CD4-positive, alpha-beta T cell (primary cell): ENCODE measurements at regions not wholly inside any gene's neighbourhood (a gene's known extent, or its start where the extent isn't known, plus 50 kb on each side); places are given as distances from the start of the nearest gene placed in this dataset.

Experiments
- ATAC-seq: fragments of 200-7000 bp; cut with Tn5 transposase; one replicate; pipeline ENCODE4 v1.10.0; 2022; ENCODE audit warnings: mild to moderate bottlenecking; ENCODE audit not compliant: poor library complexity
- CTCF ChIA-PET: fragments of 350-600 bp; sonication (Branson Sonifier 250); formaldehyde crosslinking; loops from one replicate; lab custom pipeline; 2021; ENCODE audit warnings: antibody characterized with exemption, inconsistent platforms; lab: Charles Lee
- POLR2A ChIA-PET: fragments of 350-600 bp; sonication (Branson Sonifier 250); formaldehyde crosslinking; loops from one replicate; lab custom pipeline; 2021; ENCODE audit warnings: antibody characterized with exemption, inconsistent platforms; lab: Charles Lee
- DNase-seq, 14 experiments: peaks; one replicate each; pipeline ENCODE4 v3.0.0-alpha.2; 2013 to 2020; ENCODE audit warnings: mixed read lengths in 2 of 14
- H3K27ac ChIP-seq, 2 donors: one replicate each; pipeline versions ENCODE4 v1.5.1 to v1.7.0; 2013; ENCODE audit warnings: low read length in 2 of 2, low read depth in 1 of 2, mild to moderate bottlenecking in 1 of 2
- H3K27me3 ChIP-seq, 2 experiments: 1 replicate in 1 of 2; 2 replicates in 1 of 2; pipeline versions ENCODE4 v1.6.1 to v1.7.0; 2013; ENCODE audit warnings: low read length in 2 of 2, control low read depth in 1 of 2, mild to moderate bottlenecking in 1 of 2, moderate library complexity in 1 of 2; ENCODE audit not compliant: insufficient read depth in 2 of 2, control insufficient read depth in 1 of 2
- H3K36me3 ChIP-seq: one replicate; pipeline ENCODE4 v1.6.1; 2013; ENCODE audit warnings: low read length, control low read depth; ENCODE audit not compliant: insufficient read depth
- H3K4me1 ChIP-seq: one replicate; pipeline ENCODE4 v1.6.1; 2013; ENCODE audit warnings: low read length, control low read depth; ENCODE audit not compliant: insufficient read depth
- H3K4me3 ChIP-seq: one replicate; pipeline ENCODE4 v1.5.1; 2013; ENCODE audit warnings: mild to moderate bottlenecking, low read length, moderate library complexity
- H3K9me3 ChIP-seq, 2 experiments: 1 replicate in 1 of 2; 2 replicates in 1 of 2; pipeline versions ENCODE4 v1.6.1 to v1.7.0; 2013; ENCODE audit warnings: low read length in 2 of 2, mild to moderate bottlenecking in 2 of 2, control low read depth in 1 of 2, moderate library complexity in 1 of 2; ENCODE audit not compliant: control insufficient read depth in 1 of 2, insufficient read depth in 1 of 2
- H3K27ac Mint-ChIP-seq: one replicate; pipeline ENCODE4 v1.8.0; 2020; ENCODE audit warnings: mixed read lengths
- H3K27me3 Mint-ChIP-seq: one replicate; pipeline ENCODE4 v1.8.0; 2021; ENCODE audit warnings: mixed read lengths
- H3K36me3 Mint-ChIP-seq: one replicate; pipeline ENCODE4 v1.8.0; 2021; ENCODE audit warnings: low read depth, mixed read lengths
- H3K4me1 Mint-ChIP-seq: one replicate; pipeline ENCODE4 v1.8.0; 2021; ENCODE audit warnings: low read depth, mixed read lengths
- H3K4me3 Mint-ChIP-seq: one replicate; pipeline ENCODE4 v1.8.0; 2020; ENCODE audit warnings: mild to moderate bottlenecking, mixed read lengths
- H3K9me3 Mint-ChIP-seq: one replicate; pipeline ENCODE4 v1.8.0; 2020; ENCODE audit warnings: mixed read lengths
- CTCF ChIP-seq: fragments of 200-600 bp; IDR thresholded peaks from one replicate; pipeline ENCODE4 v1.8.0; 2022; ENCODE audit warnings: antibody characterized with exemption, mild to moderate bottlenecking
- intact Hi-C, 2 experiments: fragments of 100-400 bp; cut with DNase I in 1 of 2; cut with micrococcal nuclease in 1 of 2; formaldehyde crosslinking; loops; one replicate each; pipeline versions ENCODE4 v1.15.1 to v1.9.0; 2023 to 2025; cut with DNase I, micrococcal nuclease

- Mint-ChIP-seq H3K9me3 (no peaks in the 10 kb centered on the region), H3K4me3 (peak overlapping the region; percentile 45), H3K27me3 (peaks cover 9% of the 10 kb centered on the region), H3K36me3 (no peaks in the 10 kb centered on the region), H3K27ac (peak overlapping the region; percentile 66), H3K4me1 (peaks cover 14% of the 10 kb centered on the region)
- ATAC-seq (peak; percentile 93), DNase-seq (peak in 5 of 14 experiments; percentile 13 to 76 (median 59))
- Histone ChIP-seq H3K27me3 (no peaks in the 10 kb centered on the region), H3K9me3 (no peaks in the 10 kb centered on the region), H3K27ac (peak overlapping the region in 1 of 2 donors; percentile 23), H3K4me3 (peak overlapping the region; percentile 4), H3K4me1 (peaks cover 11% of the 10 kb centered on the region), H3K36me3 (no peaks in the 10 kb centered on the region)
- ChIA-PET CTCF (no interaction called here), POLR2A (interaction anchor here (1.2 kb wide), 1 partner anchor 236 kb away, joined by 3 read pairs; no protein-coding TSS in a partner anchor)
- intact Hi-C loops = no loop called here
- no peak for TF ChIP-seq CTCF
These were observed 127.7 kb downstream of the SNAPC1 start for GRCh38 chr14:61889914-61890351.

- no peaks in the 10 kb centered on the region for H3K27me3 ChIP-seq
- H3K36me3 ChIP-seq = no peaks in the 10 kb centered on the region
- no peaks in the 10 kb centered on the region for H3K9me3 ChIP-seq
- DNase-seq (no peak), ATAC-seq (no peak)
- no peak overlapping the region for H3K4me3 ChIP-seq
- Mint-ChIP-seq H3K36me3 (no peaks in the 10 kb centered on the region), H3K4me1 (peaks cover 14% of the 10 kb centered on the region), H3K27me3 (peaks cover 4% of the 10 kb centered on the region), H3K4me3 (no peak overlapping the region), H3K9me3 (no peaks in the 10 kb centered on the region), H3K27ac (no peak overlapping the region)
- ChIA-PET POLR2A (interaction anchor here (0.6 kb wide), 1 partner anchor 1695 kb away, joined by 3 read pairs; no protein-coding TSS in a partner anchor), CTCF (interaction anchor here (1.1 kb wide), 1 partner anchor 10 kb away, joined by 3 read pairs; no protein-coding TSS in a partner anchor)
- no peak for TF ChIP-seq CTCF
- intact Hi-C loops = no loop called here
- H3K4me1 ChIP-seq = peaks cover 11% of the 10 kb centered on the region
- no peak overlapping the region for H3K27ac ChIP-seq
These were observed 128.9 kb downstream of the SNAPC1 start for GRCh38 chr14:61891170-61891569.

- Histone ChIP-seq H3K4me3 (no peak overlapping the region), H3K4me1 (peaks cover 11% of the 10 kb centered on the region), H3K36me3 (no peaks in the 10 kb centered on the region), H3K27me3 (no peaks in the 10 kb centered on the region), H3K9me3 (no peaks in the 10 kb centered on the region), H3K27ac (no peak overlapping the region)
- H3K36me3 Mint-ChIP-seq = no peaks in the 10 kb centered on the region
- no peaks in the 10 kb centered on the region for H3K9me3 Mint-ChIP-seq
- no peak for ATAC-seq
- H3K27me3 Mint-ChIP-seq = peaks cover 4% of the 10 kb centered on the region
- ChIA-PET POLR2A (no interaction called here), CTCF (no interaction called here)
- intact Hi-C loops = no loop called here
- peaks cover 14% of the 10 kb centered on the region for H3K4me1 Mint-ChIP-seq
- no peak overlapping the region for H3K27ac Mint-ChIP-seq
- no peak for DNase-seq
- no peak for TF ChIP-seq CTCF
- H3K4me3 Mint-ChIP-seq = no peak overlapping the region
These were observed 129.6 kb downstream of the SNAPC1 start for GRCh38 chr14:61891810-61892209.
